ENCODE measurements at regions not wholly inside any gene's neighbourhood (a gene's known extent, or its start where the extent isn't known, plus 50 kb on each side); places are given as distances from the start of the nearest gene placed in this dataset.

GRCh38 chr5:9958914-9959313 lies 290.8 kb downstream of the ATPSCKMT start:
- Mint-ChIP-seq H3K4me3 (no peak overlapping the region), H3K9me3 (peaks cover 4% of the 10 kb centered on the region), H3K4me1 (ENCODE audit: low read depth) (no peaks in the 10 kb centered on the region), H3K36me3 (ENCODE audit: insufficient read depth) (no peaks in the 10 kb centered on the region), H3K27me3 (ENCODE audit: low read depth) (no peaks in the 10 kb centered on the region)
- no peak for DNase-seq
- ATAC-seq = no peak

DNA sequence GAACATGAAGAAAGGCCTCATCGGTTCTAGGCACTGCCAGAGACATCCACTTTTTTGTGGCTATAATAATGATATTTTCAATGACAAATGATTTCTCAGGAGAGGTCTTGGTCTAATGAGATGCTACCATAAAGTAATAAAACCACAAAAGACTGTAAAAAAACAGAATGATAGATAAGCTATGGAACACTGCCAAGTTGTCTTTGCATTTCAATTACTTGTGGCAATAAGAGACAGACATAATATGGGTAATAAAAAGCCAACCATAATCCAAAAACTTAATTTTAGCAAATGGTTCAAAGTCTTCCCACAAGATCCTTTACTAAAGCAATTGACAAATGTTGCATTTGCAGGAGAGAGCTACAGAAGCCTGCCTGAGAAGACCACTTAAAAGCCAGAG lies 292.5 kb downstream of the ATPSCKMT start:
- Mint-ChIP-seq H3K4me1 (ENCODE audit: low read depth) (no peaks in the 10 kb centered on the region), H3K9me3 (peaks cover 4% of the 10 kb centered on the region), H3K27me3 (ENCODE audit: low read depth) (no peaks in the 10 kb centered on the region), H3K4me3 (no peak overlapping the region), H3K36me3 (ENCODE audit: insufficient read depth) (no peaks in the 10 kb centered on the region)
- no peak for DNase-seq
- no peak for ATAC-seq

DNA sequence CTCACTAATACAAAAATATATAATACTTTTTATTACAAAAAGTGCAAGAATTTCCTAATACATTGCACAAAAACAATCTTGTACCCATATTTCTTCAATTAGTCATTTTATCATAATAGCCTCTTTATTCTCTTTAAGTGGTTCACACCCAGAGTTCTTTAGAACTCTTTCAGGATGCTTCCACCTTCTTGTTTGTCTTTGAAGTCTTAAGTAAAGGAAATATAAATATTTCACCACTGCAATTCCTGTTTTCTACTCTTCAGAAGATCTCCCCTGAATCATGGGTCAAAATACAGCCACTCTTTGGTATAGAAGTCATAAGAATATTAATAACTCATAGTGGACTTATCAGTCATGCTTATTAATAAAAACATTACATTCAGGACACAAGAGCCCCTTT lies 293.0 kb downstream of the ATPSCKMT start:
- DNase-seq (no peak), ATAC-seq (no peak)
- Mint-ChIP-seq H3K36me3 (ENCODE audit: insufficient read depth) (no peaks in the 10 kb centered on the region), H3K27me3 (ENCODE audit: low read depth) (no peaks in the 10 kb centered on the region), H3K4me1 (ENCODE audit: low read depth) (no peaks in the 10 kb centered on the region), H3K9me3 (peaks cover 4% of the 10 kb centered on the region), H3K4me3 (no peak overlapping the region)

DNA sequence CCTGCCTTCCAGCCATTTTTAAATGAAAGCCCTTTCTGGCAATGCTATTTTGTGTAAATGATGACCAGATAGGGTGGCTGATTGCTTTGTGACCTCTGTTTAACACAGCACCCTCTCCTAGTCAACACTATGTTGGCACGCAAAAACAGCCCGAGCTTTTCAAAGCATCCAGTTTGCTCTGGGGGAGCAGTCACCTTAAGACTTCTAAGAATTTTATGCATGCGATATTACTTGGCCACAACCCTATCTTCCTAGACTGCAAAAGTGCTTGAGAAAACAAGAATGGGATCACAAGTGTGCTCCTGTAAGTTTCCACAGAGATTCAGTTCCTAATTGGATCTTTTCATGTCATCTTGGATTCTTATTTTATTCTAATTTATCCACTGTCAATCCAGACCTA lies 294.1 kb downstream of the ATPSCKMT start:
- Mint-ChIP-seq H3K36me3 (ENCODE audit: insufficient read depth) (no peaks in the 10 kb centered on the region), H3K4me1 (ENCODE audit: low read depth) (no peaks in the 10 kb centered on the region), H3K4me3 (no peak overlapping the region), H3K27me3 (ENCODE audit: low read depth) (no peaks in the 10 kb centered on the region), H3K9me3 (no peaks in the 10 kb centered on the region)
- DNase-seq (no peak), ATAC-seq (no peak)

GRCh38 chr5:9954869-9955268 lies 294.8 kb downstream of the ATPSCKMT start:
- Mint-ChIP-seq H3K27me3 (ENCODE audit: low read depth) (peaks cover 3% of the 10 kb centered on the region), H3K4me3 (no peak overlapping the region), H3K4me1 (ENCODE audit: low read depth) (no peaks in the 10 kb centered on the region), H3K36me3 (ENCODE audit: insufficient read depth) (no peaks in the 10 kb centered on the region), H3K9me3 (no peaks in the 10 kb centered on the region)
- ATAC-seq (no peak), DNase-seq (no peak)

DNA sequence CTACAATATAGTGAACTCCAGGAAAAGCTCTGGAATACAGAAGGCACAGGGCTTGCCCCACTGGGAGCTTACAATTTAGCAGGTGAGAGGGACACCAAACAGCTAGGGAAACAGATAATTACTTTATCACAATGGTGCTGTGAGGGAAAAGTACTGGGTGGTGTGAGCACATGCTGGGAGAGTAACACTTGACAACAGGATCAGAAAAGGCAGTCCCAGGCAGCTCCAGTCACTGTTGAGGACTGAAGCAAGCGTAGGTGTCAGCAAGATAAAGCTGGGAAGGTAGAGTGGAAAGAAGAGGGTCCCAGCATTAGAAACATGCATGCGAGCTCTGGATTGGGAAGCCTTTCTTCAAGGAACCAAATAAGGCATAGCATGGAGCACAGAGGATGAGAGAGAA lies 296.0 kb downstream of the ATPSCKMT start:
- no peaks in the 10 kb centered on the region for H3K4me1 Mint-ChIP-seq (ENCODE audit: low read depth)
- ATAC-seq (no peak), DNase-seq (no peak)
- H3K36me3 Mint-ChIP-seq (ENCODE audit: insufficient read depth) = no peaks in the 10 kb centered on the region
- no peak overlapping the region for H3K4me3 Mint-ChIP-seq
- no peaks in the 10 kb centered on the region for H3K9me3 Mint-ChIP-seq
- peaks cover 3% of the 10 kb centered on the region for H3K27me3 Mint-ChIP-seq (ENCODE audit: low read depth)

DNA sequence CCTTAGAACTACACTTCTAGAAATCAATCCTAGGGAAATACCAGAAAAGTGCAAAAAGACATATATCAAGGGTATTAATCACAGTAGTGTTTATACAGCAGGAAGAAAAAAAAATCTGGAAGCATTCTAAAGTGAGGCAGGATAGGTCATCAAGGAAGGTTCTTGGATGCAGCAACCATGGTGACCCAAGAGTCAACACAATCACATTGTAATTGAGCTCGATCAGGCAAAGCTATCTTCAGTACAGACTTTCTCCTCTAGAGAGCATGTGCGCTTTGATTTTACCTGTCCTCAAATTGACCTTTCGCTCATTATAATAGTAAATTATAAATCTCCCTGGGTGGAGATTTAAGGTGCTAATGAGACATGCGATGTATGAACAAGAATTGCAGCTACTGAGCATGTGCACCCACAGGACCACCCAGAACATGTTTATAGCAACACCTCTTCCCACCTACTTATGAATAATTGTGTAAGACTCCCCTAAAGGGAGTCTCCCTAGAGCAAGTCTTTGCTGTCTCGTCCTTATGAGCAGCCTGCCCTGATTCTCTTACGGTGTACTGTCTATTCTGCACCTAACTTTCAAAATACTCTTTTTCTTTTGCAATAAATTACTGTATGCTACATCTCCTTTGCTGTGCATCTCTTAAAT lies 297.7 kb downstream of the ATPSCKMT start:
- DNase-seq = no peak
- ATAC-seq = no peak
- H3K27me3 Mint-ChIP-seq (ENCODE audit: low read depth) = peaks cover 5% of the 10 kb centered on the region
- no peaks in the 10 kb centered on the region for H3K9me3 Mint-ChIP-seq
- H3K4me3 Mint-ChIP-seq = no peak overlapping the region
- H3K36me3 Mint-ChIP-seq (ENCODE audit: insufficient read depth) = no peaks in the 10 kb centered on the region
- H3K4me1 Mint-ChIP-seq (ENCODE audit: low read depth) = no peaks in the 10 kb centered on the region

DNA sequence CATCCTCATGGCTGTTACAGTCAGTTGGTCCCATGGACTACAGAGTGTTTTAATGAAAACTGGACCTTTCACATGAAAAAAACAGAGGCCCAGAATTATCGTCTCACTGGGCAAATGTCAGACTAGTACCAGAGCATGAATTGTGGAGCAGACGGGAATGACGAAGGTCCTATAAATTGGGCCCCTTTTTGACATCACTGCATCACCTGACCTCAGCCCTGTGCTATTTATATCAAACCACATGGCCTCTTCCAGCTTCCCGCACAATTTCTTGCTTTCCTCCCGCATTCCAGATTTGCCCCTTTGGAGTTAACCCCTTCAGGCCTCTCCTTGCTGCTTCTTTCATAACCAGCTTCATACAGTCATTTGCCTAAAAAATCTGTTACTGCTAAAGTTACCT lies 301.7 kb downstream of the ATPSCKMT start:
- DNase-seq (no peak), ATAC-seq (no peak)
- peaks cover 5% of the 10 kb centered on the region for H3K27me3 Mint-ChIP-seq (ENCODE audit: low read depth)
- H3K4me3 Mint-ChIP-seq = no peak overlapping the region
- H3K36me3 Mint-ChIP-seq (ENCODE audit: insufficient read depth) = no peaks in the 10 kb centered on the region
- H3K4me1 Mint-ChIP-seq (ENCODE audit: low read depth) = no peaks in the 10 kb centered on the region
- no peaks in the 10 kb centered on the region for H3K9me3 Mint-ChIP-seq

DNA sequence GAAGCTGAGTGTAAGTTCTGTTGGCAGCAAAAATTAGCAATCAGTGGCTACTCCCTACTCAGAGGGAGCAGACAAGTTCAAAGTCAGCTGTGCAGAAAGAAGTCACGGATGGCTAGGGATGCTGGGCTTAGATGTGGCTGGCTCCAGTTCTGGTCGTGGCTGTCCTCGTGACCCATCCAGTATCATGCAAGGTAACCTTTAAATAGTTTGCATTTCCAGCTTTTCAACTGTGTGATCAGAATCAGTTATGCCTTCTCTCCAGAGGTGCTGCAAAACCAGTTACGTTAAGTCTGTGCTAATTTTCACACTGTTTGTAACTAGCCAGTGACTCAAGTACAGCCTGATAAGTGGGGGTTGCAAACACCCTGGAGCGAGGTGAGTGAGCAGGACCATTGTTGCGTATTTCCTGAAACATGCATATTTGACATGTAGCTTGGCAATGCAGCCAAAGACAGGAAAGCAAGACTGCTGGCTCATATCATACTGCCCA lies 302.4 kb downstream of the ATPSCKMT start:
- DNase-seq (no peak), ATAC-seq (no peak)
- no peaks in the 10 kb centered on the region for H3K9me3 Mint-ChIP-seq
- no peaks in the 10 kb centered on the region for H3K4me1 Mint-ChIP-seq (ENCODE audit: low read depth)
- H3K4me3 Mint-ChIP-seq = no peak overlapping the region
- no peaks in the 10 kb centered on the region for H3K36me3 Mint-ChIP-seq (ENCODE audit: insufficient read depth)
- peaks cover 5% of the 10 kb centered on the region for H3K27me3 Mint-ChIP-seq (ENCODE audit: low read depth)

DNA sequence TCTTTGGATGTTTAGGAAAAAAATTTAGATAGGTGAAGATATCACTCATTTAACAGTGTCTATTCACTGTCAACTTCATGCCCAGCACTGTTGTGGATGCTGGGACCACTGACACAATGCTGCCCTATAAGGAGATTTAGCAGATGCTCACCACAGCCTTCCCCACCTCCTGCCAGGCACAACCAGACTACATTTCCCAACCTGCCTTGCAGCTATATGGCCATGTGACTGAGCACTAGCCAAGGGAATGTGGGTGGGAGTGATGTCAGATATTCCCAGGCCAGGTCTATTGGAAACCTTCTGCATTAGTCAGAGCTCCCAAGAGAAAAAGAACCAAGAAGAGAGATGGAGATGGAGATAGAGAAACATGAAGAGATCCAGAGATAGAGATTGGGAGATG lies 302.6 kb upstream of the TAS2R1 start:
- Mint-ChIP-seq H3K4me1 (ENCODE audit: low read depth) (no peaks in the 10 kb centered on the region), H3K9me3 (peaks cover 13% of the 10 kb centered on the region), H3K36me3 (ENCODE audit: insufficient read depth) (no peaks in the 10 kb centered on the region), H3K4me3 (no peak overlapping the region), H3K27me3 (ENCODE audit: low read depth) (no peaks in the 10 kb centered on the region)
- no peak for DNase-seq
- ATAC-seq = no peak

DNA sequence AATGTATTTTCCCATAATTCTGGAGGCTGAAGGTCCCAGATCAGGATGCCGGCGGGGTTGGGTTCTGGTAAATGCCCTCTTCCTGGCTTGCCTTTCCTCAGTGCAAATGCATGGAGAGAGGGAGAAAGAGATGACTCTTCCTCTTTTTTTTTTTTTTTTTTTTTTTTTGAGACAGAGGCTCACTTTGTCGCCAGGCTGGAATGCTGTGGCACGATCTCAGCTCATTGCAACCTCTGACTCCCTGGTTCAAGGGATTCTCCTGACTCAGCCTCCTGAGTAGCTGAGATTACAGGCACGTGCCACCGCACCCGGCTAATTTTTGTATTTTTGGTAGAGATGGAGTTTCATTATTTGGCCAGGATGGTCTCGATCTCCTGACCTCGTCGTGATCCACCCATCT lies 300.0 kb upstream of the TAS2R1 start:
- H3K4me1 Mint-ChIP-seq (ENCODE audit: low read depth) = no peaks in the 10 kb centered on the region
- no peak overlapping the region for H3K4me3 Mint-ChIP-seq
- no peaks in the 10 kb centered on the region for H3K27me3 Mint-ChIP-seq (ENCODE audit: low read depth)
- H3K36me3 Mint-ChIP-seq (ENCODE audit: insufficient read depth) = no peaks in the 10 kb centered on the region
- DNase-seq = no peak
- H3K9me3 Mint-ChIP-seq = peaks cover 20% of the 10 kb centered on the region
- ATAC-seq = no peak

DNA sequence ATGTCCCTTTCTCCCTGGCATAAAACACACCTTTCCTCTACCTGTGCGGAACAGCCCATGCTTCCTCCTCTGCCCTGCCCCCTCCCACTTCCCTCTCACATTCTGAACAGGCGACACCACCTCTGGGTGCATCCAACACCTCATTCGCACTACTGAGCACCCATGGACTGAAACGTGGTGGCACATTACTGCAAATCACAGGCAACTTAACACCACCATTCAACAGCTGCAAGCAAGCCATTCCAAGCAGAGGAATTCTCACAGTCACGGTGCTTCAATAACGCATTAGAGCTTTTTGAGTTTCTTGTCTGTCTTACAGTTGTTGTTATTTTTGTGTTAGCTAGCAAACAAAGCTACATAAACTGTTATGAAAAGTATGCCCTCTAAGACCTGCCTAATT lies 298.2 kb upstream of the TAS2R1 start:
- no peaks in the 10 kb centered on the region for H3K27me3 Mint-ChIP-seq (ENCODE audit: low read depth)
- no peak overlapping the region for H3K4me3 Mint-ChIP-seq
- H3K9me3 Mint-ChIP-seq = peaks cover 21% of the 10 kb centered on the region
- ATAC-seq (no peak), DNase-seq (no peak)
- no peaks in the 10 kb centered on the region for H3K36me3 Mint-ChIP-seq (ENCODE audit: insufficient read depth)
- H3K4me1 Mint-ChIP-seq (ENCODE audit: low read depth) = no peaks in the 10 kb centered on the region

DNA sequence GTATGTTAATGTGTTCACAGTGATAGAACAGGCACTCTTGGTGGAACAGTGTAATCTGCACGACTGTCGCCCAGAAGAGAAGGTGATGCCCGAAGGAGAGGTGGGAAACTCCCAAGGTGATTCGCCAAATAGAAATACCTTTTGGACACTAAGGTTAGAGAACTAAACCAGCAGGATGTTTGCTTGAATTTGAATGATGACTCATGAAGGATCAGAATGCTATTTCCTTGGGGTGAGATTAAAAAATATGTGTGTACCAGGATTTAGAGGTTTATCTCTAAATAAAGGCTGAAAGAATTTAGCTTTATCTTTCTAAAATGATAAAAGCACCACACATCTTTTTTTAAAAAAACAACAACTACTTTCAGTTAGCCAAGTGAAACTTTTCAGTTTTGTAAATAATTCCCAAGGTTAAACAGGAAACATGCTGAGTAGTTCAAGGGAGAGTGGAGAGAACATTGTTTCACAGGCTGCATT lies 297.4 kb upstream of the TAS2R1 start:
- H3K4me3 Mint-ChIP-seq = no peak overlapping the region
- DNase-seq = no peak
- no peaks in the 10 kb centered on the region for H3K36me3 Mint-ChIP-seq (ENCODE audit: insufficient read depth)
- H3K4me1 Mint-ChIP-seq (ENCODE audit: low read depth) = no peaks in the 10 kb centered on the region
- no peak for ATAC-seq
- H3K9me3 Mint-ChIP-seq = peaks cover 21% of the 10 kb centered on the region
- H3K27me3 Mint-ChIP-seq (ENCODE audit: low read depth) = no peaks in the 10 kb centered on the region

DNA sequence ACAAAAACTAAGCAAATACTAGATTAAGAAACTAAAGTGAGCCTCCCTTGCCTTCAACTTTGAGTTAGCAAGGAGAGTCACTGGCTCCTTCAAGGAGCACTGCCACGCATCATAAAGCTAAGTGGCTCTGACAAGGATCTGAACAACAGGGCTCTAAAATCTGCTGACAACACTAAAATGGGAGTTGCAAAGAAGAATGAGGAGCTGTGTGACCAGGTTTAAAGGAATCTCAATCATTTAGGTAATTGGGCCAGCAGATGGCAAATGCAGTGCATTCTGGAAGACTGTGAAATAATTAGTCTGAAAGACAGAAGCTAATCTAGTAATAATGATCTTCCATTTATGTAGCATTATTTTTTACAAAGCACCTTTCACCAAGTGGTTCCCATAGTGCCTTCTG lies 297.0 kb upstream of the TAS2R1 start:
- no peak overlapping the region for H3K4me3 Mint-ChIP-seq
- no peaks in the 10 kb centered on the region for H3K4me1 Mint-ChIP-seq (ENCODE audit: low read depth)
- H3K27me3 Mint-ChIP-seq (ENCODE audit: low read depth) = no peaks in the 10 kb centered on the region
- peaks cover 21% of the 10 kb centered on the region for H3K9me3 Mint-ChIP-seq
- no peak for ATAC-seq
- DNase-seq = no peak
- H3K36me3 Mint-ChIP-seq (ENCODE audit: insufficient read depth) = no peaks in the 10 kb centered on the region

GRCh38 chr5:9924614-9925013 lies 294.5 kb upstream of the TAS2R1 start:
- Mint-ChIP-seq H3K9me3 (peaks cover 21% of the 10 kb centered on the region), H3K4me1 (ENCODE audit: low read depth) (no peaks in the 10 kb centered on the region), H3K4me3 (no peak overlapping the region), H3K27me3 (ENCODE audit: low read depth) (no peaks in the 10 kb centered on the region), H3K36me3 (ENCODE audit: insufficient read depth) (no peaks in the 10 kb centered on the region)
- no peak for DNase-seq
- ATAC-seq = no peak

DNA sequence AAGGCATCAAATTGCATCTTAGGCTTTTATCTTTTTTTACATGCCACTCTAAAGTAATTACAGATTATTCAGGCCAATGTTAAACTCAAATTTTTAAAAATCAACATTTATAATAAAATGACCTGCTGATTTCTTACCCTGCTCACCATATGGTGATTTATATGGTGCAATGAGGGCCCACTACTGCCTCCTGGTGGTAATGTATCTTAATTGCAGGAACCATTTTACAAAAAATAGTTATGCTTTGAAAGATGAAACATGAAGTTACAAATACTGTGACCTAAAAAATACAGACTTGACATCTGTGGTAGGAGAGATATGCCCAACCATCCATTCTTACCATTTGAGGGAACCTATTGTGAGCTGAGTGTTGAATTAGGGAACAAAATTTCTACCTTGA lies 292.6 kb upstream of the TAS2R1 start:
- Mint-ChIP-seq H3K4me1 (ENCODE audit: low read depth) (no peaks in the 10 kb centered on the region), H3K4me3 (no peak overlapping the region), H3K36me3 (ENCODE audit: insufficient read depth) (no peaks in the 10 kb centered on the region), H3K9me3 (peaks cover 21% of the 10 kb centered on the region), H3K27me3 (ENCODE audit: low read depth) (no peaks in the 10 kb centered on the region)
- ATAC-seq (no peak), DNase-seq (no peak)
